Astrocyte (in vitro differentiated cells and primary cell): ENCODE measurements at regions not wholly inside any gene's neighbourhood (a gene's known extent, or its start where the extent isn't known, plus 50 kb on each side); places are given as distances from the start of the nearest gene placed in this dataset.

Source experiments
- DNase-seq: peaks from one replicate; pipeline ENCODE4 v3.0.0-alpha.2; 2010; ENCODE audit warnings: low read depth
- FAIRE-seq: peaks from 2 replicates; lab custom pipeline; 2011; peaks lifted over from hg19 to GRCh38; lab: Jason Lieb, UNC
- H2AFZ ChIP-seq: 2 replicates; pipeline ENCODE4 v1.6.0; 2012; ENCODE audit warnings: low read depth, low read length, inconsistent platforms
- H3K27ac ChIP-seq: 2 replicates; pipeline ENCODE4 v1.5.1; 2011; ENCODE audit warnings: low read depth, low read length, inconsistent platforms
- H3K27me3 ChIP-seq: 2 replicates; pipeline ENCODE4 v1.6.0; 2011; ENCODE audit warnings: low read length, inconsistent platforms; ENCODE audit not compliant: insufficient read depth
- H3K36me3 ChIP-seq: 2 replicates; pipeline ENCODE4 v1.5.1; 2011; ENCODE audit warnings: low read length, inconsistent platforms; ENCODE audit not compliant: insufficient read depth
- H3K4me1 ChIP-seq: 2 replicates; pipeline ENCODE4 v1.5.1; 2011; ENCODE audit warnings: low read length, inconsistent platforms; ENCODE audit not compliant: insufficient read depth
- H3K4me2 ChIP-seq: 2 replicates; pipeline ENCODE4 v1.6.0; 2012; ENCODE audit warnings: low read length, inconsistent platforms
- H3K4me3 ChIP-seq: 2 replicates; pipeline ENCODE4 v1.5.1; 2011; ENCODE audit warnings: low read depth, mild to moderate bottlenecking, low read length, inconsistent platforms; ENCODE audit not compliant: insufficient read depth
- H3K79me2 ChIP-seq: 2 replicates; pipeline ENCODE4 v1.6.0; 2012; ENCODE audit warnings: mild to moderate bottlenecking, low read length, inconsistent platforms; ENCODE audit not compliant: insufficient read depth
- H3K9ac ChIP-seq: 2 replicates; pipeline ENCODE4 v1.6.0; 2012; ENCODE audit warnings: mild to moderate bottlenecking, low read length, inconsistent platforms
- H3K9me3 ChIP-seq: 2 replicates; pipeline ENCODE4 v1.5.1; 2012; ENCODE audit warnings: low read depth, mild to moderate bottlenecking, low read length, inconsistent platforms; ENCODE audit not compliant: insufficient read depth
- H4K20me1 ChIP-seq: 2 replicates; pipeline ENCODE4 v1.6.0; 2012; ENCODE audit warnings: low read length, inconsistent platforms; ENCODE audit not compliant: insufficient read depth
- H3K27ac Mint-ChIP-seq: one replicate; pipeline ENCODE4 v1.8.0; 2021; ENCODE audit warnings: mild to moderate bottlenecking, mixed read lengths; ENCODE audit not compliant: unreplicated experiment
- H3K27me3 Mint-ChIP-seq: one replicate; pipeline ENCODE4 v1.8.0; 2021; ENCODE audit warnings: low read depth, mixed read lengths; ENCODE audit not compliant: unreplicated experiment
- H3K36me3 Mint-ChIP-seq: one replicate; pipeline ENCODE4 v1.8.0; 2021; ENCODE audit warnings: low read depth, mixed read lengths; ENCODE audit not compliant: unreplicated experiment
- H3K4me1 Mint-ChIP-seq: one replicate; pipeline ENCODE4 v1.8.0; 2021; ENCODE audit warnings: low read depth, mixed read lengths; ENCODE audit not compliant: unreplicated experiment
- H3K4me3 Mint-ChIP-seq: one replicate; pipeline ENCODE4 v1.8.0; 2021; ENCODE audit warnings: mild to moderate bottlenecking, moderate library complexity, mixed read lengths; ENCODE audit not compliant: unreplicated experiment
- H3K9me3 Mint-ChIP-seq: one replicate; pipeline ENCODE4 v1.8.0; 2021; ENCODE audit warnings: mild to moderate bottlenecking, mixed read lengths; ENCODE audit not compliant: unreplicated experiment
- EZH2 ChIP-seq: IDR thresholded peaks from 2 replicates; pipeline ENCODE4 v1.6.1; 2012; ENCODE audit warnings: mild to moderate bottlenecking, low read length, inconsistent platforms; ENCODE audit not compliant: insufficient read depth
- TF ChIP-seq, protein P1 (sequence below): IDR thresholded peaks from 2 replicates; pipeline ENCODE4 v1.5.1; 2011; ENCODE audit warnings: low read depth, mild to moderate bottlenecking, inconsistent platforms, low read length, moderate library complexity; ENCODE audit not compliant: insufficient read depth

GRCh38 chr2:63665846-63666475 is 77.2 kb downstream of the MDH1 start:
- no peaks in the 10 kb centered on the region for H3K36me3 ChIP-seq
- TF ChIP-seq EZH2: no peak
- TF ChIP-seq, protein P1, sequence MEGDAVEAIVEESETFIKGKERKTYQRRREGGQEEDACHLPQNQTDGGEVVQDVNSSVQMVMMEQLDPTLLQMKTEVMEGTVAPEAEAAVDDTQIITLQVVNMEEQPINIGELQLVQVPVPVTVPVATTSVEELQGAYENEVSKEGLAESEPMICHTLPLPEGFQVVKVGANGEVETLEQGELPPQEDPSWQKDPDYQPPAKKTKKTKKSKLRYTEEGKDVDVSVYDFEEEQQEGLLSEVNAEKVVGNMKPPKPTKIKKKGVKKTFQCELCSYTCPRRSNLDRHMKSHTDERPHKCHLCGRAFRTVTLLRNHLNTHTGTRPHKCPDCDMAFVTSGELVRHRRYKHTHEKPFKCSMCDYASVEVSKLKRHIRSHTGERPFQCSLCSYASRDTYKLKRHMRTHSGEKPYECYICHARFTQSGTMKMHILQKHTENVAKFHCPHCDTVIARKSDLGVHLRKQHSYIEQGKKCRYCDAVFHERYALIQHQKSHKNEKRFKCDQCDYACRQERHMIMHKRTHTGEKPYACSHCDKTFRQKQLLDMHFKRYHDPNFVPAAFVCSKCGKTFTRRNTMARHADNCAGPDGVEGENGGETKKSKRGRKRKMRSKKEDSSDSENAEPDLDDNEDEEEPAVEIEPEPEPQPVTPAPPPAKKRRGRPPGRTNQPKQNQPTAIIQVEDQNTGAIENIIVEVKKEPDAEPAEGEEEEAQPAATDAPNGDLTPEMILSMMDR: no peak
- no peaks in the 10 kb centered on the region for H4K20me1 ChIP-seq
- no peak overlapping the region for H3K4me3 ChIP-seq
- peak overlapping the region; percentile 16 for H2AFZ ChIP-seq
- H3K9me3 Mint-ChIP-seq: no peaks in the 10 kb centered on the region
- no peak overlapping the region for H3K9ac ChIP-seq
- H3K9me3 ChIP-seq: no peaks in the 10 kb centered on the region
- H3K36me3 Mint-ChIP-seq: peaks cover 1% of the 10 kb centered on the region
- H3K4me3 Mint-ChIP-seq: no peak overlapping the region
- H3K27ac Mint-ChIP-seq: peak overlapping the region; percentile 62
- H3K27ac ChIP-seq: no peak overlapping the region
- peak overlapping the region; percentile 64 for H3K4me2 ChIP-seq
- H3K79me2 ChIP-seq: no peaks in the 10 kb centered on the region
- H3K27me3 Mint-ChIP-seq: no peaks in the 10 kb centered on the region
- peak; percentile 83 for DNase-seq
- FAIRE-seq: peak; percentile 17
- H3K4me1 Mint-ChIP-seq: peaks cover 38% of the 10 kb centered on the region
- H3K4me1 ChIP-seq: peaks cover 19% of the 10 kb centered on the region
- no peaks in the 10 kb centered on the region for H3K27me3 ChIP-seq

- Histone ChIP-seq H3K4me2 (no peak overlapping the region), H3K4me3 (no peak overlapping the region), H4K20me1 (no peaks in the 10 kb centered on the region), H3K79me2 (no peaks in the 10 kb centered on the region), H3K9ac (no peak overlapping the region), H3K9me3 (no peaks in the 10 kb centered on the region), H2AFZ (no peak overlapping the region), H3K27ac (no peak overlapping the region), H3K4me1 (peaks cover 18% of the 10 kb centered on the region), H3K36me3 (no peaks in the 10 kb centered on the region), H3K27me3 (no peaks in the 10 kb centered on the region)
- no peak for FAIRE-seq
- Mint-ChIP-seq H3K4me1 (peaks cover 28% of the 10 kb centered on the region), H3K9me3 (no peaks in the 10 kb centered on the region), H3K27me3 (no peaks in the 10 kb centered on the region), H3K4me3 (no peak overlapping the region), H3K27ac (no peak overlapping the region), H3K36me3 (peaks cover 1% of the 10 kb centered on the region)
- TF ChIP-seq EZH2: no peak
- TF ChIP-seq, protein P1: no peak
- DNase-seq: no peak
Observed at GRCh38 chr2:63667132-63667700, 78.5 kb downstream of the MDH1 start.

GRCh38 chr2:63668000-63668399 is 79.2 kb downstream of the MDH1 start:
- no peak overlapping the region for H3K4me2 ChIP-seq

More at GRCh38 chr2:63668000-63668399, 79.2 kb downstream of the MDH1 start:
- no peak overlapping the region for H2AFZ ChIP-seq
- no peak overlapping the region for H3K9ac ChIP-seq
- H3K36me3 Mint-ChIP-seq: peaks cover 1% of the 10 kb centered on the region
- H3K36me3 ChIP-seq: no peaks in the 10 kb centered on the region
- H3K79me2 ChIP-seq: no peaks in the 10 kb centered on the region
- no peaks in the 10 kb centered on the region for H3K9me3 Mint-ChIP-seq
- no peak overlapping the region for H3K27ac ChIP-seq
- no peaks in the 10 kb centered on the region for H3K27me3 ChIP-seq
- DNase-seq (no peak), FAIRE-seq (no peak)
- H3K27me3 Mint-ChIP-seq: no peaks in the 10 kb centered on the region
- no peaks in the 10 kb centered on the region for H3K9me3 ChIP-seq
- no peak overlapping the region for H3K27ac Mint-ChIP-seq
- H3K4me3 Mint-ChIP-seq: no peak overlapping the region
- TF ChIP-seq, protein P1: no peak
- no peak for TF ChIP-seq EZH2
- no peaks in the 10 kb centered on the region for H4K20me1 ChIP-seq
- H3K4me1 ChIP-seq: peaks cover 10% of the 10 kb centered on the region
- peaks cover 21% of the 10 kb centered on the region for H3K4me1 Mint-ChIP-seq
- no peak overlapping the region for H3K4me3 ChIP-seq
